Mesendoderm (in vitro differentiated cells): ENCODE measurements at regions not wholly inside any gene's neighbourhood (a gene's known extent, or its start where the extent isn't known, plus 50 kb on each side); places are given as distances from the start of the nearest gene placed in this dataset.

Source experiments
- DNase-seq: peaks from one replicate; pipeline ENCODE4 v3.0.0; 2013
- H2AK5ac ChIP-seq: 2 replicates; pipeline ENCODE4 v1.6.1; 2013; ENCODE audit warnings: low read length, inconsistent platforms
- H2BK120ac ChIP-seq: 2 replicates; pipeline ENCODE4 v1.6.1; 2013; ENCODE audit warnings: low read depth, mild to moderate bottlenecking, low read length, moderate library complexity, mixed read lengths
- H2BK15ac ChIP-seq: replicated peaks from 2 replicates; pipeline ENCODE4 v1.6.1; 2013; ENCODE audit warnings: low read depth, mild to moderate bottlenecking, moderate library complexity
- H2BK5ac ChIP-seq: 2 replicates; pipeline ENCODE4 v1.6.1; 2013; ENCODE audit warnings: low read length, inconsistent platforms
- H3K18ac ChIP-seq: 2 replicates; pipeline ENCODE4 v1.6.1; 2013; ENCODE audit warnings: mild to moderate bottlenecking, low read length, mixed read lengths
- H3K23ac ChIP-seq: one replicate; pipeline ENCODE4 v1.6.1; 2013; ENCODE audit warnings: low read length
- H3K27ac ChIP-seq: 2 replicates; pipeline ENCODE4 v1.5.1; 2013; ENCODE audit warnings: low read depth, mild to moderate bottlenecking, inconsistent platforms, low read length, moderate library complexity
- H3K27me3 ChIP-seq: 2 replicates; pipeline ENCODE4 v1.6.1; 2013; ENCODE audit warnings: low read length, control low read depth, mild to moderate bottlenecking, inconsistent platforms; ENCODE audit not compliant: insufficient read depth, poor library complexity
- H3K36me3 ChIP-seq: 2 replicates; pipeline ENCODE4 v1.6.1; 2013; ENCODE audit warnings: low read length, inconsistent platforms; ENCODE audit not compliant: control insufficient read depth, insufficient read depth
- H3K4ac ChIP-seq: one replicate; pipeline ENCODE4 v1.6.1; 2013; ENCODE audit warnings: low read depth, mild to moderate bottlenecking, low read length, moderate library complexity
- H3K4me1 ChIP-seq: 2 replicates; pipeline ENCODE4 v1.6.1; 2013; ENCODE audit warnings: low read depth, low read length, inconsistent platforms; ENCODE audit not compliant: control insufficient read depth
- H3K4me2 ChIP-seq: 2 replicates; pipeline ENCODE4 v1.6.1; 2013; ENCODE audit warnings: low read length
- H3K4me3 ChIP-seq: 2 replicates; pipeline ENCODE4 v1.5.1; 2013; ENCODE audit warnings: mild to moderate bottlenecking, low read length
- H3K56ac ChIP-seq: one replicate; pipeline ENCODE4 v1.6.1; 2013; ENCODE audit warnings: low read length
- H3K79me1 ChIP-seq: 2 replicates; pipeline ENCODE4 v1.6.1; 2013; ENCODE audit warnings: low read length, inconsistent platforms
- H3K79me2 ChIP-seq: 2 replicates; pipeline ENCODE4 v1.6.1; 2013; ENCODE audit warnings: mild to moderate bottlenecking, low read length; ENCODE audit not compliant: control insufficient read depth, insufficient read depth
- H3K9ac ChIP-seq: 2 replicates; pipeline ENCODE4 v1.6.1; 2013; ENCODE audit warnings: low read length, inconsistent platforms
- H4K5ac ChIP-seq: one replicate; pipeline ENCODE4 v1.6.1; 2013; ENCODE audit warnings: low read length
- H4K8ac ChIP-seq: one replicate; pipeline ENCODE4 v1.6.1; 2013; ENCODE audit warnings: low read depth, mild to moderate bottlenecking, control low read depth, low read length, moderate library complexity
- WGBS: extraction: QIAGEN DNeasy Blood & Tissue Kit; methylation state at CpG from one replicate; pipeline ENCODE4 v1.1.7; 2013; ENCODE audit warnings: low lambda C conversion rate, missing lambda C conversion rate; ENCODE audit not compliant: insufficient coverage; ENCODE audit errors: extremely low coverage; 5-methylcytosine and 5-hydroxymethylcytosine counted together

DNA sequence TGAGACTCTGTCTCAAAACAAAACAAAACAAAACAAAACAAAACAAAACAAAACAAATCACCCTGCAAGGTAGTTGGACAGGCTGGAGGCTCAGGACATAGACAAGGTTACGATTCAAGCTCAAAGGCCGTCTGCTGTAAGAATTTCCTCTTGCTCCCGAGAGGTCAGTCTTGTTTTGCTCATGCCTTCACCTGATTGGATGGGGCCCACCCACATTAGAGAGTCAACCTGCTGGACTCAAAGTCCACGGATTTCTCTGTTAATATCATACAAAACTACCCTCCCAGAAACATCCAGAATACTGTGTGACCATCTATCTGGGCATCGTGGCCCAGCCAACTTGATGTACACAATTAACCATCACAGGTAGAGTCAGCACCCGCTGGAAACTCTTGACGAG, 330.0 kb upstream of the EEF2KMT start:
- Histone ChIP-seq H2BK5ac (no peak overlapping the region), H3K79me1 (no peaks in the 10 kb centered on the region), H3K27ac (no peak overlapping the region), H3K4ac (no peak overlapping the region), H4K5ac (no peak overlapping the region), H3K4me3 (no peak overlapping the region), H3K9ac (no peak overlapping the region), H2BK15ac (no peak overlapping the region), H3K18ac (no peak overlapping the region), H4K8ac (no peak overlapping the region), H3K56ac (no peak overlapping the region), H3K23ac (no peak overlapping the region), H3K79me2 (no peaks in the 10 kb centered on the region), H2BK120ac (no peak overlapping the region), H3K36me3 (no peaks in the 10 kb centered on the region), H3K27me3 (no peaks in the 10 kb centered on the region), H2AK5ac (no peak overlapping the region), H3K4me1 (no peaks in the 10 kb centered on the region), H3K4me2 (no peak overlapping the region)
- no peak for DNase-seq
- WGBS, result no CpG with 5 or more reads among the region's 7 CpGs

DNA sequence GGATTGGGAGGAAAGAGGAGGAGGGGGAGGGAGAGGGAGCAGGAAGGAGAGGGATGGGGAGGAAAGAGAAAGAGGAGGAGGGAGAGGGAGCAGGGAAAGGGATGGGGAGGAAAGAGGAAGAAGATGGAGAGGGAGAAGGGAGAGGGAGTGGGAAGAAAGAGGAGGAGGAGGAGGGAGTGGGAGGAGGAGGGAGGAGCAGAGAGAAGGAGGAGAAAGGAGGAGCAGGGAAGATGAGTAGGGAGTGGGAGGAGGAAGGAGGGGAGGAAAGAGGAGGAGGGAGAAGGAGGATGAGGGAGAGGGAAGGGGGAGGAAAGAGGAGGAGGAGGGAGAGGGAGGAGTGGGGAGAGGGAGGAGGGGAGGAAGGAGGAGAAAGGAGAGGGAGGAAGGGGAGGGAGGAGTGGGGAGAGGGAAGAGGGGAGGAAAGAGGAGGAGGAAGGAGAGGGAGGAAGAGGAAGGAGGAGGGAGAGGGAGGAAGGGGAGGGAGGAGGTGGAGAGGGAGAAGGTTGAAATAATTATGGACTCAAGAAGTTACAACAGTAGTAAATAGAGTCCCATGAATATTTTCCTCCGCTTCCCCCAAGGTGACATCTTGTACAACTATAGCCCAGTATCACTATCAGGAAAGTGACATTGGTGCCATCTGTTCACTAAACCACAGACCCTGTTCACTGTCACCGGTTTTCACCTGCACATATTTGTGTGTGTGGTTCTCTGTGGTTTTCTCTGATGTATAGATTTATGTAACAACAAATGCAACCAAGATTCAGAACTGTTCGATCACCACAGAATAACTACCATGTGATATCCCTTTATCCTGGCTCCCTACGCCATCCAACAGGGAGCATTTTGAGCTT, 325.3 kb upstream of the EEF2KMT start:
- H3K79me1 ChIP-seq, result no peaks in the 10 kb centered on the region
- no peak overlapping the region for H2BK5ac ChIP-seq
- H2AK5ac ChIP-seq, result no peak overlapping the region
- no peaks in the 10 kb centered on the region for H3K27me3 ChIP-seq
- no peak overlapping the region for H3K56ac ChIP-seq
- no peak overlapping the region for H2BK120ac ChIP-seq
- H4K8ac ChIP-seq, result no peak overlapping the region
- H3K23ac ChIP-seq, result no peak overlapping the region
- H3K9ac ChIP-seq, result no peak overlapping the region
- no peak overlapping the region for H2BK15ac ChIP-seq
- no peak overlapping the region for H3K18ac ChIP-seq
- H3K4ac ChIP-seq, result no peak overlapping the region
- H3K79me2 ChIP-seq, result no peaks in the 10 kb centered on the region
- no peak overlapping the region for H3K4me2 ChIP-seq
- H4K5ac ChIP-seq, result no peak overlapping the region
- H3K4me1 ChIP-seq, result no peaks in the 10 kb centered on the region
- H3K27ac ChIP-seq, result no peak overlapping the region
- WGBS, result no CpG with 5 or more reads among the region's 4 CpGs
- no peak overlapping the region for H3K4me3 ChIP-seq
- no peak for DNase-seq
- no peaks in the 10 kb centered on the region for H3K36me3 ChIP-seq

DNA sequence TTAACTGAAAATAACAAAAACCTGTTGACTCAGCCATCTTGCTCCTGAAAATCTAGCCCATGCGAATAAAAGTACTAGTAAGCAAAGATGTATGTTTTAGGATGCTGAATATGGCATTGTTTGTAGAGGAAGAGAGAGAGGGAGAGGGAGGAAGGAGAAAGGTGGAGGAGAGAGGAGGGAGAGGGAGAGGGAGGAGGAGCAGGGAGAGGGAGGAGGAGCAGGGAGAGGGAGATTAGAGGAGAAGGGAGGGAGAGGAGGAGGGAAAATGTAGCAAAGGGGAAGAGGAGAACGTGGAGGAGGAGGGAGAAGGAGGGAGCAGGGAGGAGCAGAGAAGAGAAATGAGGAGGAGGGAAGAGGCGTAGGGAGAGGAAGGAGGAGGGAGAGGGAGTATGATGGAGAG, 324.5 kb upstream of the EEF2KMT start:
- no peaks in the 10 kb centered on the region for H3K27me3 ChIP-seq
- no peak overlapping the region for H3K23ac ChIP-seq

DNA sequence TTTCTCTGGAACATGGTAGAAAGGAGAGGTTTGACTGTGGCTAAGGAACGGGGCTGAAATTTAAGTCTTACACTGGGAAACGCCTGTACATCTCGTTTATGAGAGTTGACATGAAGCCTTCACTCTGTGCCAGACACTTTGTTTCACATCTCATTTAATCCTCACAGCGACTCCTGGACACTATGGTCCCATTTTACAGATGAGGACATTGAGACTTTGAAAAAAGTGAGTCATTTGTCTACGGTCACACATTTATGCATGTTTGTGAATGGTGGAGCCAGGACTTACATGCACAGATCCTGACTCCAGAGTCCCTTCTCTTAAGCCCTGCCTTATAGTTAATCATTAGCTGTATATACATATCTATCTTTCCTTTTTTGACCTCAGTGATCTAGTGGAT, 318.4 kb upstream of the EEF2KMT start:
- no CpG with 5 or more reads among the region's 5 CpGs for WGBS
- no peak overlapping the region for H2BK120ac ChIP-seq
- H4K5ac ChIP-seq, result no peak overlapping the region
- H3K18ac ChIP-seq, result no peak overlapping the region
- H3K27me3 ChIP-seq, result no peaks in the 10 kb centered on the region
- H3K4me1 ChIP-seq, result no peaks in the 10 kb centered on the region
- H3K27ac ChIP-seq, result no peak overlapping the region
- H4K8ac ChIP-seq, result no peak overlapping the region
- H3K36me3 ChIP-seq, result no peaks in the 10 kb centered on the region
- DNase-seq, result no peak
- H3K4ac ChIP-seq, result no peak overlapping the region
- H3K56ac ChIP-seq, result no peak overlapping the region
- no peak overlapping the region for H3K4me2 ChIP-seq
- H3K79me1 ChIP-seq, result no peaks in the 10 kb centered on the region
- H3K4me3 ChIP-seq, result no peak overlapping the region
- no peak overlapping the region for H2AK5ac ChIP-seq
- H3K79me2 ChIP-seq, result no peaks in the 10 kb centered on the region
- H3K23ac ChIP-seq, result no peak overlapping the region
- no peak overlapping the region for H2BK5ac ChIP-seq
- H2BK15ac ChIP-seq, result no peak overlapping the region
- H3K9ac ChIP-seq, result no peak overlapping the region

More for the DNA sequence above, 324.5 kb upstream of the EEF2KMT start:
- no peak overlapping the region for H2AK5ac ChIP-seq
- H3K4me1 ChIP-seq, result no peaks in the 10 kb centered on the region
- no peaks in the 10 kb centered on the region for H3K79me2 ChIP-seq
- H4K5ac ChIP-seq, result no peak overlapping the region
- 100% methylated on average over 2 of the region's 3 CpGs for whole genome bisulfite sequencing
- no peak overlapping the region for H3K9ac ChIP-seq
- no peak overlapping the region for H3K4me3 ChIP-seq
- no peak overlapping the region for H2BK5ac ChIP-seq
- H4K8ac ChIP-seq, result no peak overlapping the region
- no peaks in the 10 kb centered on the region for H3K36me3 ChIP-seq
- no peak overlapping the region for H3K27ac ChIP-seq
- no peaks in the 10 kb centered on the region for H3K79me1 ChIP-seq
- no peak for DNase-seq
- H2BK120ac ChIP-seq, result no peak overlapping the region
- no peak overlapping the region for H3K56ac ChIP-seq
- no peak overlapping the region for H2BK15ac ChIP-seq
- no peak overlapping the region for H3K4ac ChIP-seq
- no peak overlapping the region for H3K4me2 ChIP-seq
- no peak overlapping the region for H3K18ac ChIP-seq

DNA sequence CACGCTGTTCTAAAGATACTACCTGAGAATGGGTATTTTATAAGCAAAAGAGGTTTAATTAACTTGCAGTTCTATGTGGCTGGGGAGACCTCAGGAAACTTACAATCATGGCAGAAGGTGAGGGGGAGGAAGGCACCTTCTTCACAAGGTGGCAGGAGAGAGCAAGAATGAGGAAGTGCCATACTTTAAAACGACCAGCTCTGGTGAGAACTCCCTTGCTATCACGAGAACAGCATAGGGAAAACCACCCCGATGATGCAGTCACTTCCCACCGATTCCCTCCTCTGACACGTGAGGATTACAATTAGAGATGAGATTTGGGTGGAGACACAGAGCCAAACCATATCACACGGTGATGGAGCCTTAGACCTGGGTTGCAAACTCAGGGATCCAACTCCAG, 317.5 kb upstream of the EEF2KMT start:
- H4K8ac ChIP-seq, result no peak overlapping the region
- no peak overlapping the region for H2AK5ac ChIP-seq
- H3K4me1 ChIP-seq, result no peaks in the 10 kb centered on the region
- no peaks in the 10 kb centered on the region for H3K36me3 ChIP-seq
- no peak overlapping the region for H3K27ac ChIP-seq
- no peak overlapping the region for H3K18ac ChIP-seq
- no peak overlapping the region for H2BK120ac ChIP-seq
- DNase-seq, result peak; percentile 78
- WGBS, result no CpG with 5 or more reads among the region's 7 CpGs
- no peaks in the 10 kb centered on the region for H3K79me1 ChIP-seq
- no peak overlapping the region for H2BK15ac ChIP-seq
- no peak overlapping the region for H3K4me2 ChIP-seq
- no peak overlapping the region for H3K56ac ChIP-seq
- H2BK5ac ChIP-seq, result no peak overlapping the region
- H3K9ac ChIP-seq, result no peak overlapping the region
- no peak overlapping the region for H3K23ac ChIP-seq
- H3K4me3 ChIP-seq, result no peak overlapping the region
- H3K79me2 ChIP-seq, result no peaks in the 10 kb centered on the region
- H4K5ac ChIP-seq, result no peak overlapping the region
- H3K27me3 ChIP-seq, result no peaks in the 10 kb centered on the region
- no peak overlapping the region for H3K4ac ChIP-seq

DNA sequence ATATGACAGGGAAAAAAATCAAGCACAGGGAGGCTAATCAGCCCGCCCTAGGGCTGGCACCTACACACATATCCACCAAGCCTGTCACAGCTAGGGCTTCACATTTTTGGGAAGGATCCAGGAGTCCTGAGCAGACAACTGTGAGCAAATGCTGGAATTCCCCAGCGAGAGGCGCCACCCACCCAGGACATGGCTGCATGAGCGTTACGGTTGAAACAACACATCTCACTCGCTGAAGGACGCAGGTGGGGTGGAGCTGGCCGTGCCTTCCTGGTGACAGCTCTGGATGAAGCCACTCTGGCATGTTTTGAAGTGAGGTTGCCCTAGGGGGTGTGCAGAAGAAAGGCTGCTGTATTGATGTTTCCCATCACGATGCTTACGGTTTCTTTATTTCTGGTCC, 315.1 kb upstream of the EEF2KMT start:
- DNase-seq, result peak; percentile 35
- H3K4me2 ChIP-seq, result no peak overlapping the region
- H3K4me1 ChIP-seq, result no peaks in the 10 kb centered on the region
- no peaks in the 10 kb centered on the region for H3K79me2 ChIP-seq
- H3K23ac ChIP-seq, result no peak overlapping the region
- no CpG with 5 or more reads among the region's 10 CpGs for WGBS
- no peak overlapping the region for H2BK15ac ChIP-seq
- no peak overlapping the region for H4K8ac ChIP-seq
- no peak overlapping the region for H3K9ac ChIP-seq
- no peaks in the 10 kb centered on the region for H3K27me3 ChIP-seq
- no peak overlapping the region for H3K56ac ChIP-seq
- no peak overlapping the region for H2BK5ac ChIP-seq
- H4K5ac ChIP-seq, result no peak overlapping the region
- no peaks in the 10 kb centered on the region for H3K79me1 ChIP-seq
- H3K27ac ChIP-seq, result no peak overlapping the region
- H2BK120ac ChIP-seq, result no peak overlapping the region
- H3K4me3 ChIP-seq, result no peak overlapping the region
- H3K36me3 ChIP-seq, result no peaks in the 10 kb centered on the region
- H3K4ac ChIP-seq, result no peak overlapping the region
- H2AK5ac ChIP-seq, result no peak overlapping the region
- H3K18ac ChIP-seq, result no peak overlapping the region
